ENCODE measurements at regions not wholly inside any gene's neighbourhood (a gene's known extent, or its start where the extent isn't known, plus 50 kb on each side); places are given as distances from the start of the nearest gene placed in this dataset.
A peak's percentile ranks its signal among the peaks of the same experiment; 100 is the strongest.

- DNase-seq (ENCODE audit: low read depth) = no peak
Observed at GRCh38 chr15:39444735-39445470, 136.0 kb upstream of the THBS1 start.

GRCh38 chr15:39445931-39446330, 134.9 kb upstream of the THBS1 start:
- DNase-seq (ENCODE audit: low read depth) = no peak

- DNase-seq (ENCODE audit: low read depth) = no peak
Observed at GRCh38 chr15:39447346-39447745, 133.5 kb upstream of the THBS1 start.

DNA sequence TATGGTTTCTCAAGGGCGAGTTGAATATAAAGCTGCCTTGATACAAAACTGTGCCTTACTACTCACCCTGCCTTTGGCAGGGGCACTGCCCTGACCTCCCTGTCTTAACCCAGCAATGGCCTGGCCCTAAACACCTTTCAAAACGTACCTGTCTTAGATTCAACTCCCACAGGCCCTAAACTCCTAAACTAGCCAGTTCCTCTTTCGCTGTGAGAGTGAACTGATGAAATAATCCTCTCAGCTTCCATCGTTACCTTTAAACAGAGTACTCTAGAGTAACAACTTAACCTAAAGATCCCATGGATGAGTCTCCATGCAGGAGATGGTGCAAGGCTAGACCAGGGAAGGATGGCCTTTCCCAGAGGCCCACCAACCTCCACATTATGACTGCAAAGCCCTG, 133.0 kb upstream of the THBS1 start:
- no peak for DNase-seq (ENCODE audit: low read depth)

- no peak for DNase-seq (ENCODE audit: low read depth)
Observed at GRCh38 chr15:39448409-39448808, 132.5 kb upstream of the THBS1 start.

DNA sequence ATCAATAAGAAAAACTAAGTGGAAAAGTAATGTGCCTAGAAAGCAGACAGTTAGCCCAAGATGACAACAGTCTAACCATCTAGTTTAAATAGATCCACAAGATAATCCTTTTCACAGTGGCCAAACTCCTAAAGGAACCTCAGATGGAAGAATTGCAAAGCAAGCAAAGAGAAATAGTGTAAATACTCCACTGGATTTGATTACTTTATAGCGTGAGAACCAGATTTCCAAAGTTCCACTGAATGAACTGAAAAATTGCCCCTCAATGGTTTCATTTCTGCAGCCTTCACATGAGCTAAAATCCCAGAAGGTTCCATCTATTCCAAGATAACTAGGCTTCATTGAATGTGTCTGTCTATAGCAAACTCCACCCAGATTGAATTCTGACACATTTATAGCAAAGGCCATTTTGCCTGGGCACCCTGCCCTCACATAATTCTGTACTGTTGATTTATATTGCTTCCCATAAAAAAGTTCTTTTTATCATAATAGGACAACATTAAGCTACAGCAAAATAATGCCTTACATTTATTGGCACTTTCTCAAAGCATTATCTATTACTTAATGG, 129.7 kb upstream of the THBS1 start:
- no peak for DNase-seq (ENCODE audit: low read depth)

DNA sequence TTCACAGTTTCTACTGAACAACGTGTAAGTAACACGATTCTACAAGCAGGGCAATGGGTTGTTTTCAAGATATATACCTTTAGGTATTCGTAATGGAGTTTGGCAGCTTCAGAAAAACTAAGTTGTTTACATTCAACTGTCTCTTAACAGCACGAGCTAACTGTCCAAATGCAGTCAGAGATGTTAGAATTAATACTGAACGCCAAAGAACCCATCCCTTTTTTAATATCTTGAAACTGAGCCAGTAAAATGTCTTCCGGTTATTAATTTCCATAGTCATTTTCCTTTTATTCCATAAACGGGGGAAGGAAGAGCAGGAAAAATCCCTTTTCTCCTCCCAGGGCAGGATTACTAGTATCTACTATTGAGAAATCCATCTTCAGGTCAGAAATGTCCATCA, 129.0 kb upstream of the THBS1 start:
- DNase-seq (ENCODE audit: low read depth) = no peak

DNA sequence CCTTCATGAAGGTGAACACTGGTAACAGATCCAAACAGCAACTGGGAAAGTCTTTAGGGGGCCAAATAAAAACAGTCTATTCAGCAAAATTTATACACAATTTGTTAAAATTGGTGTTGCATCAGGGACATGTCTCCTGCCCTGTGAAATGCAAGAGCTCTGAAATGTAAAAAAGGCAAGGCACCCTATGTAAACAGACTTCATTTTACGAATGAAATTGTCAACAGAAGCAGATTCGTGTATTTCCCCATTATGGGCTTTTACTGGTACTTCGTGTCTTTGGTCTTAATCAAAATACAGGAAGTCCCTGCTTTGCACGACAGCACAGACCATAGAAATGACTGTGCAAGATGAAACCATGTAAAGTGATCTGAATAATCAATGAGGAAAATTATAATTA, 127.3 kb upstream of the THBS1 start:
- no peak for DNase-seq (ENCODE audit: low read depth)

DNA sequence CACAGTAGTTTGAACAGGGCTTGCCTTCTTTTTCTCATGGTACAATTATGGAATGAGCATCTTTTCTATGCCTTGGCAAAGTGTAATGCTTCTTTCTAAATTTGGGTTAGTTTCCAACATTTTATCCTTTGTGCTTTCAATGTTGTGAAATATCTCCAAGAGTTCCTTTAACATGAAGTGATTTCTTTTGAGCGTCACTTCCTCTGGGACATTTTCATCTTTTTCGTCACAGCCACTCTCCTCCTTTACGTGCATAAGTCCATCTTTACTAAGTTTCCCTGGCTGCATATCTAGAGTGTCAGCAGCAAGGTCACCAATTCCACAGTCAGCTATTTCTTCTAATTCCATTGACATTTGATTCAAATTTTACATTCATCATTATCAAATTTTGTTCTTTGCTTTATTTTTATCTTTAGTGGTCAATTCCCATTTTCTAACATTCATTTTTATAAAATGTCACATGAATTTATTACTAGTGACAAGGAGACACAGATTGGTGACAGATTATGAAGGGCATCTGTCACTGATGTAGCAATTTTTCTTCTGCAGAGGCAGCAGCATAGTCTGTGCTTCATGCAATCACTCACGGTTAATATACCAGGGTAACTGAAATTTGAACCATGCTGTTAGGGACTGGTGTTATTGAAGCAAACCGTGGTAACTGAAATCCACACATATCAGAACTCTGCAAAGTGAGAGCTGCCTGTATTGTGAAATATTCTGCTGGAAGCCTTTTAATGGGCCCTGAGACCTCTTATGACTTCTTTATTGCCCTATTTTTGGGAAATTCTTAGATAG, 126.5 kb upstream of the THBS1 start:
- no peak for DNase-seq (ENCODE audit: low read depth)

DNA sequence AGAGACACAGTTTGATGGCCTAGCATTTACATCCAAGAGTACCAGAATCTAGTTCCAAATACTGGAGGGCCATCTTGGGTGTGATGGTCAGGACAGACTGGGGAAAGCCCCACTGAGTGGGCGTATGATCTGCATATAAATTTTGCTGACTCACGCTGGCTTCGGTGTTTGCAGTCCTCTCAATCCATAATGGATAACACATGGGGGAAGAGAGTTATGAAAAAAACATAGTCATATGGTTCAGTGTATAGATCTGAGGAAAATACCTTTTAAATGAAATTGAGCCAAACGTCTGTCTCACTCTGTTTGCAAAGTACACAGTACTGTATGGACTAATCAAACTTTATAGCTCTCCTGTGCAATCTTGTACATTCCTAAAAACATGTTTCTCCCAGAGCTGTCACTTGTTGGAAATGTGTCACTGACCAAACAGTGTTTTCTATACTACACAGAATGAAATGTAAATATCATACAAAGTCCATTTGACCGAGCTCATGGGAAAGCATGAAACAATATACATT, 125.3 kb upstream of the THBS1 start:
- no peak for DNase-seq (ENCODE audit: low read depth)

DNA sequence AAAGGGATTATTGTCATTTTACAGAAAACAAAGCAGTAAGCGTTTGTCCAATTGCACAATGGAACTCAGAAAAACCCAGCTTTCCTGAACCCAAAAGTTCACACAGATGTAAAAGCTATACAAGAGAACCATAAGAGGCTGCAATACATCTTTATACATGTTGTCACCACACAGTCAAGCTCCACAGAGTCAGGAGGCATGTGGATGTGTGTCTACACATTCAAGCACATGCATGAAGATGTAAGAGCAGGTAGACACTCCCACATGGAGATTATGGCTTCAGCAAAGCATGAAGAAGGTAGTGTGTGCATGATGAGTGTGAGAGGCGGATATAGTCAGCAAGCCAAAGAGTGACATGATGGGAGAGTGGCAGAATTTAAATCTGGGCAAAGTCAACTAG, 124.7 kb upstream of the THBS1 start:
- no peak for DNase-seq (ENCODE audit: low read depth)

DNA sequence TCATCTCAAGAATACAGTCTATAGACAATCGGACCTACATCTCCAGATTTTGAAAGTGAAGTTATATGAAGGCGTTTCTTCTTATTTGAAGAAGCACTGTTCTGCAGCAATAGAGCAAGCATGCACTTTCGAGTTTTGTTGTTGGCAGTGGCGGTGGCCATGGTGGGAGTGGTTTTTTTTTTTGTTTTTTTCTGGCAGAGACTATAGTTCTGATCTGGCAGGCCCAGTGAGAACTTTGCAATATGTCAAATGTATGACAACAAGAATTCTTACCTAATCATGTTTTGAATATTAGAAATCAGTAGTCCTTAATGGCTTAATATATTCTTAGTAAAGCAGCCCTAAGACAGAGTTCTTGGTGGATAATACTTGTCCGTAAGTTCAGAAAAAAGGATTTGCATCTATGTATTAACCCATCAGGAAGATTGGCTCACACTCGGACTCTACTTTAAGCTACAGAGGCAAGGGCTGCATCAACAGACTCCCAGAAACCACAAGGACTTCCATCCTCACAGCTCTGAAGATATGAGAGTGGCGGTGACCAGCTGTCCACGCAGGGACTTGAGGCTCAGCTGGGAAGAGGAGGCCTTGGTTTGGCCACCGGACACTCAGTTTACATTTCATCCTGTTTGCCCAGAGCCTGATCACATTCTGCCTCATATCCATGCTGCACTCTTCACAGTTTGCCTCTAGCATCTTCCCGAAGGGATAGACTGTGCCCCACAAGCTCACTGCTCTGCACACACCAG, 124.1 kb upstream of the THBS1 start:
- DNase-seq (ENCODE audit: low read depth) = no peak

DNA sequence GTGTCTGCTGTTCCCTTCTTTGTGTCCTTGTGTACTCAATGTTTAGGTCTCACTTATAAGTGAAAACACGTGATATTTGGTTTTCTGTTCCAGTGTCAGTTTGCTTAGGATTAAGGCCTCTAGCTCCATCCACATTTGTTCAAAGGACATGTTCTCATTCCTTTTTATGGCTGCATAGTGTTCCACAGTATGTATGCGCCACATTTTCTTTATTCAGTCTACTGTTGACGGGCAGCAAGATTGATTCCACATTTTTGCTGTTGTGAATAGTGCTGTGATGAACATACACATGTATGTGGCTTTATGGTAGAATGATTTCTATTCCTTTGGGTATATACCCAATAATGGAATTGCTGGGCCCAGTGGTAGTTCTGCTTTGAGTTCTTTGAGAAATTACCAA, 122.7 kb upstream of the THBS1 start:
- no peak for DNase-seq (ENCODE audit: low read depth)

- DNase-seq (ENCODE audit: low read depth) = no peak
Observed at GRCh38 chr15:39459548-39459947, 121.3 kb upstream of the THBS1 start.

DNA sequence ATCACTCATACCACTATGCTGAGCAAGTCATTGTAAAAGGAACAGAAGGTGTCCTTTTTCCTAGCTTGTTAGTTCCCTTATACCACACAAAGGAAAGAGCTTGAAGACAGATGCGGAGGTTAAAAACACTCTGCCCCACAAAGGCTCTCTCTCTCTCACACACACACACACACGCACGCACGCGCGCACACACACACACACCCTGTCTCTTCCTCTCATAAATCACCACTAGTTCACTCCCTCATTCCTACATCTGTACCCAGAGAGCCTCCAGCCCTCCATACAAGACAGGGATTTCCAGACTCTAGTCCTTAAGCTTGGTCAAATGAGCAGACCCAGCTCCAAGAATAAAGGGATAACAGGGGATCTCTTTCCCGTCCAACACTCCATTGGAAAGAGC, 120.1 kb upstream of the THBS1 start:
- no peak for DNase-seq (ENCODE audit: low read depth)

- no peak for DNase-seq (ENCODE audit: low read depth)
Observed at GRCh38 chr15:39461536-39462130, 119.2 kb upstream of the THBS1 start.

GRCh38 chr15:39462691-39463090, 118.2 kb upstream of the THBS1 start:
- no peak for DNase-seq (ENCODE audit: low read depth)

- DNase-seq (ENCODE audit: low read depth) = peak; percentile 82
Observed at GRCh38 chr15:39465843-39466749, 114.8 kb upstream of the THBS1 start.

- peak; percentile 65 for DNase-seq (ENCODE audit: low read depth)
Observed at GRCh38 chr15:39466750-39467105, 114.2 kb upstream of the THBS1 start.

GRCh38 chr15:39468331-39468730, 112.5 kb upstream of the THBS1 start:
- DNase-seq (ENCODE audit: low read depth) = no peak

- no peak for DNase-seq (ENCODE audit: low read depth)
Observed at GRCh38 chr15:39468828-39469227, 112.1 kb upstream of the THBS1 start.
